ENCODE measurements at regions not wholly inside any gene's neighbourhood (a gene's known extent, or its start where the extent isn't known, plus 50 kb on each side); places are given as distances from the start of the nearest gene placed in this dataset.

DNA sequence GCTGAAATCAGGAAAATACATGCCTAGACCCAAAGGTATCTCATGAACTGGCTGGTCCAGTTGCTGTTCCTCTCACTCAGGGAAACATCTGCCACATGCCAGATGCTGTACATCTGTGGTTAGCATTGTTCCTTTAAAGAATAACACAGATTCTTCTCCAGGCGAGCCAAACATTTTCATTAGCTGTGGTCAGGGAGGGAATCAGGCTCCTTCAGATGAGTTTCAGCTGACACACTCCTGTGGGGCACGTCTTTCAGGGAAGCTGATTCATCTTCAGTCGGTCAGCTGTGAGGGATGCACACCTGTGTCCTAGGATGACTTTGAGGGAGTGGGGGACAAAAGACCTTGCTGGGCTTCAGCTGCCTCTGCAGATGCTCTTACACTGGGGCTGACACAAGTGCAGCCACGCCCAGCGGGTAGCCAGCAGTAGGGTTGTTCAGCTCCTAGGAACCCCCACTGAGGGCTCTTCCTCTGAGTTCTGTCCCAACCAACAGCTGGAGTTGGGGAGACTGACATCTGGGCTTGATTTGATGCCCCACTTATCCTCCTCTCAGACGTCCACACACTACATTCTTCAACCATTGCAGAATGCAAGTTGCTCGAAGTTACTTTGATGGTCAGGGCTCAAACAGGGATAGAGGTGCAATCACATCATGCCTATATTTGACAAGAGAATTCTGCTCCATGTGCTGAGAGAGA lies 155.0 kb downstream of the NUAK1 start:
- Histone ChIP-seq H3K9ac (ENCODE audit: low read length) (no peak overlapping the region), H2AFZ (ENCODE audit: low read depth, low read length) (no peak overlapping the region), H3K23ac (ENCODE audit: low read length in 2 of 2) (no peak overlapping the region), H2BK120ac (ENCODE audit: low read depth, low read length) (no peak overlapping the region), H3K27me3 (ENCODE audit: control insufficient read depth in 1 of 2, insufficient read depth in 1 of 2, low read length in 2 of 2) (peaks cover 0 to 2% of the 10 kb centered on the region in 2 experiments), H4K91ac (ENCODE audit: low read length) (no peak overlapping the region), H4K8ac (ENCODE audit: low read length) (no peak overlapping the region), H3K36me3 (ENCODE audit: control insufficient read depth in 1 of 2, insufficient read depth in 2 of 2, low read depth in 1 of 2, low read length in 2 of 2) (no peaks in the 10 kb centered on the region), H2AK5ac (ENCODE audit: low read length, severe bottlenecking) (peak overlapping the region; percentile 8), H3K9me3 (ENCODE audit: control insufficient read depth, low read length) (no peaks in the 10 kb centered on the region), H3K4me2 (ENCODE audit: low read length, poor library complexity, severe bottlenecking) (no peak overlapping the region), H3K4ac (ENCODE audit: low read depth in 1 of 2, low read length in 2 of 2) (peak overlapping the region in 1 of 2 experiments; percentile 5), H3K14ac (ENCODE audit: low read length in 2 of 2) (no peak overlapping the region), H2BK5ac (ENCODE audit: low read depth, low read length, poor library complexity, severe bottlenecking) (no peak overlapping the region), H2BK15ac (ENCODE audit: low read depth, poor library complexity, severe bottlenecking) (no peak overlapping the region), H3K79me1 (replicated peaks; ENCODE audit: low read length, poor library complexity, severe bottlenecking) (no peaks in the 10 kb centered on the region), H3K4me1 (ENCODE audit: control insufficient read depth, insufficient read depth, low read depth, low read length) (peaks cover 7% of the 10 kb centered on the region), H3K27ac (ENCODE audit: low read length, poor library complexity, severe bottlenecking) (peak overlapping the region; percentile 15), H3K18ac (ENCODE audit: low read depth in 1 of 2, low read length in 2 of 2) (peak overlapping the region in 1 of 2 experiments; percentile 18), H3K4me3 (ENCODE audit: insufficient read depth in 1 of 2, low read depth in 1 of 2, low read length in 2 of 2) (no peak overlapping the region), H2BK12ac (ENCODE audit: low read length in 2 of 2) (peak overlapping the region in 1 of 2 experiments; percentile 18)
- WGBS = 51% methylated on average over 7 of the region's 7 CpGs
- peak; percentile 77 for DNase-seq

DNA sequence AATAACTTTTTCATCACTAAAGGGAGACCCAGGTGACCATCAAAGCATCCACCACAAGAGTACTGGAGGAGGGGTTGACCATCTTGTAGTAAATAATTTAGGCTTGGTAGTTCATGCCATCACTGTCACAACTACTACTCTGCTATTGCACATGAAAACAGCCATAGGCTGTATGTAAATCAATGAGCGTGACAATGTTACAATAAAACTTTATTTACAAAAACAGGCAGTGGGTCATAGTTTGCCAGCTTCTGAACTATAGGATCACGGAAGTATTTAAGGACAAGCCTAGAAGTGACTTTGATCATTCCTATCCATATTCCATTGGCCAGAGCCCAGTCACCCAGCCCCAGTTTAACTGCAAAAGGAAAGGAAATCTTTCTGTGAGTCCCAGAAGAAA lies 153.4 kb downstream of the NUAK1 start:
- Histone ChIP-seq H3K14ac (ENCODE audit: low read length in 2 of 2) (no peak overlapping the region), H2BK12ac (ENCODE audit: low read length in 2 of 2) (no peak overlapping the region), H3K27me3 (ENCODE audit: control insufficient read depth in 1 of 2, insufficient read depth in 1 of 2, low read length in 2 of 2) (peaks cover 0 to 2% of the 10 kb centered on the region in 2 experiments), H3K18ac (ENCODE audit: low read depth in 1 of 2, low read length in 2 of 2) (no peak overlapping the region), H2BK15ac (ENCODE audit: low read depth, poor library complexity, severe bottlenecking) (no peak overlapping the region), H2AFZ (ENCODE audit: low read depth, low read length) (no peak overlapping the region), H2AK5ac (ENCODE audit: low read length, severe bottlenecking) (peak overlapping the region; percentile 74), H3K27ac (ENCODE audit: low read length, poor library complexity, severe bottlenecking) (no peak overlapping the region), H4K91ac (ENCODE audit: low read length) (no peak overlapping the region), H3K36me3 (ENCODE audit: control insufficient read depth in 1 of 2, insufficient read depth in 2 of 2, low read depth in 1 of 2, low read length in 2 of 2) (no peaks in the 10 kb centered on the region), H3K4me1 (ENCODE audit: control insufficient read depth, insufficient read depth, low read depth, low read length) (peaks cover 5% of the 10 kb centered on the region), H3K4me2 (ENCODE audit: low read length, poor library complexity, severe bottlenecking) (no peak overlapping the region), H2BK5ac (ENCODE audit: low read depth, low read length, poor library complexity, severe bottlenecking) (no peak overlapping the region), H3K23ac (ENCODE audit: low read length in 2 of 2) (no peak overlapping the region), H3K4me3 (ENCODE audit: insufficient read depth in 1 of 2, low read depth in 1 of 2, low read length in 2 of 2) (no peak overlapping the region), H3K4ac (ENCODE audit: low read depth in 1 of 2, low read length in 2 of 2) (no peak overlapping the region), H3K79me1 (replicated peaks; ENCODE audit: low read length, poor library complexity, severe bottlenecking) (no peaks in the 10 kb centered on the region), H2BK120ac (ENCODE audit: low read depth, low read length) (no peak overlapping the region), H3K9ac (ENCODE audit: low read length) (no peak overlapping the region), H4K8ac (ENCODE audit: low read length) (no peak overlapping the region), H3K9me3 (ENCODE audit: control insufficient read depth, low read length) (no peaks in the 10 kb centered on the region)
- WGBS = 100% methylated on average over 1 of the region's 2 CpGs
- no peak for DNase-seq

DNA sequence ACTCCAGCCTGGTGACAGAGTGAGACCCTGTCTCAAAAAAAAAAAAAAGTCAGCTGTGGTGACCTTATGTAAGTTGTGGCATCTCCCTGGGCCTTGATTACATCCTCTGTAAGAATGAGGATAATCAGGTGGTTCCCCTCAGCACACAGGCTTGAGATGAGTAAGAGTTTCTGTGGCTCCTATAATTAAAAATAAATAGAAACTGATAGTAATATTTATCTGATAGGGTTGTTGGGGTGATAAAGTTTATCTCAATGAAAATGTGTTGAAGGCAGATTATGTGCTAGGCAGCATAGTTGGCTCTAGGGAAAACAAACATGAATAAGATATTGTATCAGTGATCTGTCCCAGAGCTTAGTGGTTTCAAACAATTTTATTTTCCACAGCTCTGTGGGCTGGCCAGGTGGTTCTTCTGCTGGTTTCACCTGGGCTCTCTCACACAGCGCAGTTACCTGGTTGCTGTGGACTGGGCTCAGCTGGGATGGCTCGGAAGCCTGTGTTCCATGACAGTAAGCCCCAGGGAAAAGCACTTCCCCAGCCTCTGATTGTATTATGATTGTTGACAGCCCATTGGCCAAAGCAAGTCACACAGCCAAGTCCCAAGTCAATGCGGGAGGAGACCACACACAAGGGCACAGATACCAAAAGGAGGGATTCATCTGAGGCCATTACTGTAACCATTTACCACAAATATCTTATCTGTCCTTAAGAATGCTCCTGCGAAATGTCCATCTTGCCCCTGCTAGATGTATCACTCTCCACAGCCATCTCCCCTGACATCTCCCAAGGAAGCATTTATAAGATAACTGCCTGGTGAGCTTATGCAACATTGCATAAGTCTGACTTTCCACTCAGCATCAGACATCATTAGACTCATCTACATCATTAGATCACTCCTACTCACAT lies 151.7 kb downstream of the NUAK1 start:
- Histone ChIP-seq H2BK15ac (ENCODE audit: low read depth, poor library complexity, severe bottlenecking) (no peak overlapping the region), H2BK12ac (ENCODE audit: low read length in 2 of 2) (peak overlapping the region in 1 of 2 experiments; percentile 55), H3K36me3 (ENCODE audit: control insufficient read depth in 1 of 2, insufficient read depth in 2 of 2, low read depth in 1 of 2, low read length in 2 of 2) (no peaks in the 10 kb centered on the region), H2BK120ac (ENCODE audit: low read depth, low read length) (no peak overlapping the region), H3K23ac (ENCODE audit: low read length in 2 of 2) (no peak overlapping the region), H3K9me3 (ENCODE audit: control insufficient read depth, low read length) (no peaks in the 10 kb centered on the region), H3K9ac (ENCODE audit: low read length) (no peak overlapping the region), H3K4me1 (ENCODE audit: control insufficient read depth, insufficient read depth, low read depth, low read length) (peaks cover 3% of the 10 kb centered on the region), H3K4ac (ENCODE audit: low read depth in 1 of 2, low read length in 2 of 2) (no peak overlapping the region), H2BK5ac (ENCODE audit: low read depth, low read length, poor library complexity, severe bottlenecking) (no peak overlapping the region), H3K18ac (ENCODE audit: low read depth in 1 of 2, low read length in 2 of 2) (peak overlapping the region; percentile 91 to 94), H3K79me1 (replicated peaks; ENCODE audit: low read length, poor library complexity, severe bottlenecking) (no peaks in the 10 kb centered on the region), H3K4me3 (ENCODE audit: insufficient read depth in 1 of 2, low read depth in 1 of 2, low read length in 2 of 2) (no peak overlapping the region), H3K14ac (ENCODE audit: low read length in 2 of 2) (no peak overlapping the region), H4K8ac (ENCODE audit: low read length) (no peak overlapping the region), H2AFZ (ENCODE audit: low read depth, low read length) (no peak overlapping the region), H3K27me3 (ENCODE audit: control insufficient read depth in 1 of 2, insufficient read depth in 1 of 2, low read length in 2 of 2) (peaks cover 0 to 2% of the 10 kb centered on the region in 2 experiments), H4K91ac (ENCODE audit: low read length) (no peak overlapping the region), H2AK5ac (ENCODE audit: low read length, severe bottlenecking) (no peak overlapping the region), H3K27ac (ENCODE audit: low read length, poor library complexity, severe bottlenecking) (no peak overlapping the region), H3K4me2 (ENCODE audit: low read length, poor library complexity, severe bottlenecking) (no peak overlapping the region)
- peak; percentile 92 for DNase-seq
- 41% methylated on average over 4 of the region's 4 CpGs for WGBS

DNA sequence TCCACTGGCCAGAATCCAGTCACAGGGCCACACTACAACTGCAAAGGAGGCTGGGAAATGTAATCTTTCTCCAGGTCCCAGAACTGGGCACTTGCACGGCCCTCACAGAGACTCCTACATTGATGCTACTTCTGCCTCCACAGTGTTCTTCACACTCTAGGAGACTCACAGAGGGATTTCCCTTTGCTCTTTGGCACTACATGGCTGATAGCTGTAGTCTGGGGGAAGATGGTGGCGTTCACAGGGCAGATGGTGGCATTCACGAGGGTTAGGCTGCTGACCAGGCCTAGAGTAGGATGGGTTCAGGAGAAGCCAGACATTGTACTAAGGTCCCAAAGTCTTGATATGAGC lies 151.1 kb downstream of the NUAK1 start:
- H2BK12ac ChIP-seq (ENCODE audit: low read length in 2 of 2) = peak overlapping the region; percentile 64 to 91
- H3K27ac ChIP-seq (ENCODE audit: low read length, poor library complexity, severe bottlenecking) = no peak overlapping the region
- 92% methylated on average over 3 of the region's 3 CpGs for WGBS
- H2AFZ ChIP-seq (ENCODE audit: low read depth, low read length) = no peak overlapping the region
- H3K27me3 ChIP-seq (ENCODE audit: control insufficient read depth in 1 of 2, insufficient read depth in 1 of 2, low read length in 2 of 2) = peaks cover 0 to 2% of the 10 kb centered on the region in 2 experiments
- H2BK5ac ChIP-seq (ENCODE audit: low read depth, low read length, poor library complexity, severe bottlenecking) = no peak overlapping the region
- no peak overlapping the region for H3K4me2 ChIP-seq (ENCODE audit: low read length, poor library complexity, severe bottlenecking)
- H3K4ac ChIP-seq (ENCODE audit: low read depth in 1 of 2, low read length in 2 of 2) = peak overlapping the region in 1 of 2 experiments; percentile 68
- H3K23ac ChIP-seq (ENCODE audit: low read length in 2 of 2) = peak overlapping the region in 1 of 2 experiments; percentile 47
- H3K9ac ChIP-seq (ENCODE audit: low read length) = no peak overlapping the region
- H3K9me3 ChIP-seq (ENCODE audit: control insufficient read depth, low read length) = no peaks in the 10 kb centered on the region
- DNase-seq = no peak
- no peak overlapping the region for H2BK15ac ChIP-seq (ENCODE audit: low read depth, poor library complexity, severe bottlenecking)
- H2BK120ac ChIP-seq (ENCODE audit: low read depth, low read length) = no peak overlapping the region
- H3K36me3 ChIP-seq (ENCODE audit: control insufficient read depth in 1 of 2, insufficient read depth in 2 of 2, low read depth in 1 of 2, low read length in 2 of 2) = no peaks in the 10 kb centered on the region
- no peaks in the 10 kb centered on the region for H3K79me1 ChIP-seq (replicated peaks; ENCODE audit: low read length, poor library complexity, severe bottlenecking)
- peaks cover 3% of the 10 kb centered on the region for H3K4me1 ChIP-seq (ENCODE audit: control insufficient read depth, insufficient read depth, low read depth, low read length)
- H3K4me3 ChIP-seq (ENCODE audit: insufficient read depth in 1 of 2, low read depth in 1 of 2, low read length in 2 of 2) = no peak overlapping the region
- H2AK5ac ChIP-seq (ENCODE audit: low read length, severe bottlenecking) = peak overlapping the region; percentile 22
- peak overlapping the region; percentile 91 to 94 for H3K18ac ChIP-seq (ENCODE audit: low read depth in 1 of 2, low read length in 2 of 2)
- no peak overlapping the region for H3K14ac ChIP-seq (ENCODE audit: low read length in 2 of 2)
- H4K8ac ChIP-seq (ENCODE audit: low read length) = peak overlapping the region; percentile 52
- peak overlapping the region; percentile 64 for H4K91ac ChIP-seq (ENCODE audit: low read length)

All from mesenchymal stem cell (in vitro differentiated cells and primary cell).